ENCODE measurements at regions not wholly inside any gene's neighbourhood (a gene's known extent, or its start where the extent isn't known, plus 50 kb on each side); places are given as distances from the start of the nearest gene placed in this dataset.

DNA sequence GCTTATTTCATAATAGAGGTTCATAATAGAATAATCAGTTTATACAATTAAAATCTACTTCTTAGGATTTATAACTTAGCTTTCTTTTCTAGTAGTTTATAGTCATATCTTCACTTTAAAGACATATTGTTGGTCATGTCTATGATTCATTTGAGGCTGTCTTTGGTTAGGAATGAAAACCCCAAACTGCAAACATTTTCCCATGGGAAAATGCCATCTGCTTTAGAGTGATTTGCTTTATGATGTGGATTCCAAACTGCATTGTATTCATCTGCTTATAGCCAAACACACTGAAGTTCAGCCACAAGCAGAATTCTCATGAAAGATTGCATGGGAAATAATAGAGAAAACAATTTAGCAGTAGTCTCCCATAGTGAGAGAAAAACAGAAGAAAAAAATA lies 128.0 kb downstream of the RFPL4B start:
- TF ChIP-seq, protein P1, sequence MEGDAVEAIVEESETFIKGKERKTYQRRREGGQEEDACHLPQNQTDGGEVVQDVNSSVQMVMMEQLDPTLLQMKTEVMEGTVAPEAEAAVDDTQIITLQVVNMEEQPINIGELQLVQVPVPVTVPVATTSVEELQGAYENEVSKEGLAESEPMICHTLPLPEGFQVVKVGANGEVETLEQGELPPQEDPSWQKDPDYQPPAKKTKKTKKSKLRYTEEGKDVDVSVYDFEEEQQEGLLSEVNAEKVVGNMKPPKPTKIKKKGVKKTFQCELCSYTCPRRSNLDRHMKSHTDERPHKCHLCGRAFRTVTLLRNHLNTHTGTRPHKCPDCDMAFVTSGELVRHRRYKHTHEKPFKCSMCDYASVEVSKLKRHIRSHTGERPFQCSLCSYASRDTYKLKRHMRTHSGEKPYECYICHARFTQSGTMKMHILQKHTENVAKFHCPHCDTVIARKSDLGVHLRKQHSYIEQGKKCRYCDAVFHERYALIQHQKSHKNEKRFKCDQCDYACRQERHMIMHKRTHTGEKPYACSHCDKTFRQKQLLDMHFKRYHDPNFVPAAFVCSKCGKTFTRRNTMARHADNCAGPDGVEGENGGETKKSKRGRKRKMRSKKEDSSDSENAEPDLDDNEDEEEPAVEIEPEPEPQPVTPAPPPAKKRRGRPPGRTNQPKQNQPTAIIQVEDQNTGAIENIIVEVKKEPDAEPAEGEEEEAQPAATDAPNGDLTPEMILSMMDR (IDR thresholded peaks at IDR 0.05; ENCODE audit: low read depth, low read length): no peak
- no peak for TF ChIP-seq POLR2A (IDR thresholded peaks at IDR 0.05; ENCODE audit: extremely low read depth, insufficient read length)
- TF ChIP-seq, protein P2, sequence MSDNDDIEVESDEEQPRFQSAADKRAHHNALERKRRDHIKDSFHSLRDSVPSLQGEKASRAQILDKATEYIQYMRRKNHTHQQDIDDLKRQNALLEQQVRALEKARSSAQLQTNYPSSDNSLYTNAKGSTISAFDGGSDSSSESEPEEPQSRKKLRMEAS (IDR thresholded peaks at IDR 0.05; ENCODE audit: low read depth, low read length): no peak

Measured in NB4 (cell line).